Heart left ventricle (tissue), 16 donors: ENCODE measurements at regions not wholly inside any gene's neighbourhood (a gene's known extent, or its start where the extent isn't known, plus 50 kb on each side); places are given as distances from the start of the nearest gene placed in this dataset.
"Not testable (repeated sequence)": the region's sequence is repeated elsewhere in the genome, so short reads cannot be mapped to it uniquely, and the experiment has no call there.

Experiments used
- ATAC-seq, 4 donors: fragments of 200-7000 bp; cut with Tn5 transposase; one replicate each; pipeline ENCODE4 v1.9.1; 2020 to 2022; ENCODE audit warnings: moderate library complexity in 4 of 4, mild to moderate bottlenecking in 3 of 4, moderate number of reproducible peaks in 1 of 4
- DNase-seq, 5 donors: peaks; one replicate each; pipeline ENCODE4 v3.0.0-alpha.2; 2020
- H3K27ac ChIP-seq, 12 donors: fragments of 200-600 bp; sonication (generic) in 4 of 12; one replicate each; pipeline versions ENCODE4 v1.5.0 to v1.8.0; 2016 to 2022; ENCODE audit warnings: mild to moderate bottlenecking in 2 of 12
- H3K27me3 ChIP-seq, 9 donors: fragments of 200-600 bp; sonication (generic) in 2 of 9; one replicate each; pipeline versions ENCODE4 v1.5.1 to v1.8.0; 2016 to 2022; ENCODE audit warnings: mild to moderate bottlenecking in 3 of 9
- H3K36me3 ChIP-seq, 9 donors: fragments of 200-600 bp; sonication (generic) in 2 of 9; one replicate each; pipeline versions ENCODE4 v1.5.0 to v1.8.0; 2018 to 2022; ENCODE audit warnings: mild to moderate bottlenecking in 2 of 9
- H3K4me1 ChIP-seq, 12 donors: fragments of 200-600 bp; sonication (generic) in 4 of 12; one replicate each; pipeline versions ENCODE4 v1.5.0 to v1.8.0; 2016 to 2022; ENCODE audit warnings: mild to moderate bottlenecking in 3 of 12
- H3K4me3 ChIP-seq, 12 donors: fragments of 200-600 bp; sonication (generic) in 4 of 12; one replicate each; pipeline versions ENCODE4 v1.5.0 to v1.8.0; 2017 to 2022; ENCODE audit warnings: mild to moderate bottlenecking in 9 of 12, moderate library complexity in 4 of 12
- H3K9me3 ChIP-seq, 12 donors: fragments of 200-600 bp; sonication (generic) in 4 of 12; one replicate each; pipeline versions ENCODE4 v1.5.0 to v1.8.0; 2016 to 2022; ENCODE audit warnings: mild to moderate bottlenecking in 1 of 12
- CTCF ChIP-seq, 12 donors: fragments of 200-600 bp; sonication (generic) in 4 of 12; IDR thresholded peaks; one replicate each; pipeline versions ENCODE4 v1.5.0 to v1.8.0; 2018 to 2022; ENCODE audit warnings: antibody characterized with exemption in 12 of 12, mild to moderate bottlenecking in 5 of 12
- POLR2A ChIP-seq, 2 donors: fragments of 450-650 bp; IDR thresholded peaks; one replicate each; pipeline ENCODE4 v1.6.1; 2017; ENCODE audit warnings: antibody characterized with exemption in 2 of 2, mild to moderate bottlenecking in 2 of 2, moderate library complexity in 2 of 2
- WGBS, 4 donors: extraction: QIAGEN DNeasy Blood & Tissue Kit in 2 of 4; methylation state at CpG; one replicate each; pipeline versions ENCODE4 v1.1.5 to v1.1.7; 2013 to 2018; 5-methylcytosine and 5-hydroxymethylcytosine counted together
- intact Hi-C, 10 donors: fragments of 100-400 bp; cut with DNase I; formaldehyde crosslinking; loops; one replicate each; pipeline versions ENCODE4 v1.11.1 to v1.14.2; 2022
- donor health status: ischemic (EF 13 %, LVEDD 7.1; RV severe dilation, severe dysfunction).
- donor health status: healthy with polysubstance abuse.
- donor health status: DM: no; HTN: yes; CAD: no.
- donor health status: DM: no; HTN: no; CAD: no.
- donor health status: ischemic (EF 25% LVEDD 6.9; RV normal size, moderate dysfunction).
- donor health status: ischemic (EF 25% LVEDD 5.7; RV mildly dilated, moderate dysfunction).
- donor health status: healthy.
- donor health status: DM: yes; HTN: yes; CAD: no.
- donor health status: ischemic (EF 35%, LVEDD 5.7; RV mildly dilated, moderate dysfunction).
- donor health status: nonischemic (EF 11% LVEDD 7.7; RV severe dilation, severe dysfunction).
- donor health status: DM: yes; HTN: yes; CAD: no.
- donor health status: PGD.
- donor health status: ischemic (EF 29% LVEDD 5.4; RV normal size, mild dysfunction).
- donor health status: nonischemic (EF 23%, LVEDD 6.1; RV moderate dilation, normal function).

DNA sequence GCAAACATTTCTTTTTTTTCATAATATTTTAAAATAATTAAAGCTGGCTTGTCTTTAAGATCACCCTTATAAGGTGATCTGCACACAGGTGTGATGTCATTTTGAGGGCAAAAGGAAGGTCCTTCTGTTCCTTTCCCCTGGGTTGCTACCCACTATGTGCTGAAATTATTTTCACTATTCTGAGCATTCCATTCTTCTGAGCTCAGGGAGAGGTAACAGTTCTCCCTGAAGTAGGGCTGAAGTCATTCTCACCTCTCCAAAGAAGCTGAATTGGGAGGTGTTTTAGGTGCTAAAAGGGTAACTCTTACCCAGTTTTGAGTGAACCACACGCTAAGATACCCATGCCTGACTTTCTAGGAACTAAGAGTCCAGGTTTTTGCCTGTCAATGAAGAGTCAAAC is 247.6 kb downstream of the SLC4A3 start:
- no peaks in the 10 kb centered on the region for H3K27me3 ChIP-seq
- H3K36me3 ChIP-seq, result no peaks in the 10 kb centered on the region
- H3K4me1 ChIP-seq, result no peaks in the 10 kb centered on the region
- intact Hi-C loops, result no loop called here
- H3K4me3 ChIP-seq, result no peak overlapping the region
- WGBS, 4 donors, result 71 to 93% (median 83%) methylated on average over 1 of the region's 1 CpG
- no peak overlapping the region for H3K27ac ChIP-seq
- DNase-seq, result no peak
- ATAC-seq, result no peak
- TF ChIP-seq POLR2A (IDR thresholded peaks at IDR 0.05), result no peak
- TF ChIP-seq CTCF (IDR thresholded peaks at IDR 0.05), result no peak
- H3K9me3 ChIP-seq, result no peaks in the 10 kb centered on the region

- DNase-seq, H3K27ac ChIP-seq, intact Hi-C loops, H3K4me1 ChIP-seq, H3K4me3 ChIP-seq, H3K9me3 ChIP-seq, H3K36me3 ChIP-seq, ATAC-seq, H3K27me3 ChIP-seq: not testable (repeated sequence)
- WGBS, 4 donors, result 66 to 92% (median 83%) methylated on average over 3 of the region's 3 CpGs
Measured at GRCh38 chr2:219875986-219876385, 248.6 kb downstream of the SLC4A3 start.

- WGBS, 4 donors, result 70 to 84% (median 76%) methylated on average over 4 of the region's 4 CpGs
- Histone ChIP-seq H3K4me1 (no peaks in the 10 kb centered on the region), H3K27me3 (no peaks in the 10 kb centered on the region), H3K9me3 (no peaks in the 10 kb centered on the region), H3K4me3 (no peak overlapping the region), H3K27ac (no peak overlapping the region), H3K36me3 (no peaks in the 10 kb centered on the region)
- intact Hi-C loops, result no loop called here
- ATAC-seq (no peak), DNase-seq (no peak)
- TF ChIP-seq CTCF (IDR thresholded peaks at IDR 0.05) (no peak), POLR2A (IDR thresholded peaks at IDR 0.05) (no peak)
Measured at GRCh38 chr2:219876931-219877330, 249.5 kb downstream of the SLC4A3 start.

DNA sequence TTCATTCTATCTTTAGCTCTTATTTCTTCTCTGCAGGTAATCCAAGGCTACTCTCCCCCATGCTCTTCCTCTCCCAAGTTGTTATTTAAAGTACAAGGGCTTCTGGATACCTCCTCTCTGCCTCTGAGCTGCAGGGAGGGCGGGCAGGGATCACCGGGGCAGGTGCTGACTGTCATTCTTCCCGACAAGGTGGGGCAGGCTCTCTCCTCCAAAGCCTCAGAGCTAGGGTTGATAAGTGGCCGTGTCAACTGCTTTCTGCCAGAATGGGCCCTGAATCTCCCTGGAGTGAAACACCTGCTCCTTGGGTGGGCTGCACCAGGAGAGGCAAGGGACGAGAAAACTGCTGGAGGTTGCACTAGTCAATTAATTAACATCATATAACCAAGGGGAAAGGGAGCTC is 250.3 kb downstream of the SLC4A3 start:
- Histone ChIP-seq H3K27ac (no peak overlapping the region), H3K4me1 (no peaks in the 10 kb centered on the region), H3K27me3 (peaks cover 0 to 4% (median 0%) of the 10 kb centered on the region in 9 donors), H3K9me3 (no peaks in the 10 kb centered on the region), H3K36me3 (no peaks in the 10 kb centered on the region), H3K4me3 (no peak overlapping the region)
- ATAC-seq (no peak), DNase-seq (no peak)
- WGBS, 4 donors, result 43 to 56% (median 51%) methylated on average over 5 of the region's 5 CpGs
- intact Hi-C loops, result no loop called here
- TF ChIP-seq POLR2A (IDR thresholded peaks at IDR 0.05) (no peak), CTCF (IDR thresholded peaks at IDR 0.05) (no peak)

- intact Hi-C loops, result no loop called here
- Histone ChIP-seq H3K27me3 (peaks cover 0 to 4% (median 0%) of the 10 kb centered on the region in 9 donors), H3K27ac (no peak overlapping the region), H3K4me1 (no peaks in the 10 kb centered on the region), H3K36me3 (no peaks in the 10 kb centered on the region), H3K4me3 (no peak overlapping the region), H3K9me3 (no peaks in the 10 kb centered on the region)
- TF ChIP-seq POLR2A (IDR thresholded peaks at IDR 0.05) (no peak), CTCF (IDR thresholded peaks at IDR 0.05) (no peak)
- ATAC-seq (no peak), DNase-seq (no peak)
- WGBS, 4 donors, result 83 to 87% (median 85%) methylated on average over 5 of the region's 5 CpGs
Measured at GRCh38 chr2:219878516-219878915, 251.1 kb downstream of the SLC4A3 start.
